ENCODE measurements at regions not wholly inside any gene's neighbourhood (a gene's known extent, or its start where the extent isn't known, plus 50 kb on each side); places are given as distances from the start of the nearest gene placed in this dataset.

DNA sequence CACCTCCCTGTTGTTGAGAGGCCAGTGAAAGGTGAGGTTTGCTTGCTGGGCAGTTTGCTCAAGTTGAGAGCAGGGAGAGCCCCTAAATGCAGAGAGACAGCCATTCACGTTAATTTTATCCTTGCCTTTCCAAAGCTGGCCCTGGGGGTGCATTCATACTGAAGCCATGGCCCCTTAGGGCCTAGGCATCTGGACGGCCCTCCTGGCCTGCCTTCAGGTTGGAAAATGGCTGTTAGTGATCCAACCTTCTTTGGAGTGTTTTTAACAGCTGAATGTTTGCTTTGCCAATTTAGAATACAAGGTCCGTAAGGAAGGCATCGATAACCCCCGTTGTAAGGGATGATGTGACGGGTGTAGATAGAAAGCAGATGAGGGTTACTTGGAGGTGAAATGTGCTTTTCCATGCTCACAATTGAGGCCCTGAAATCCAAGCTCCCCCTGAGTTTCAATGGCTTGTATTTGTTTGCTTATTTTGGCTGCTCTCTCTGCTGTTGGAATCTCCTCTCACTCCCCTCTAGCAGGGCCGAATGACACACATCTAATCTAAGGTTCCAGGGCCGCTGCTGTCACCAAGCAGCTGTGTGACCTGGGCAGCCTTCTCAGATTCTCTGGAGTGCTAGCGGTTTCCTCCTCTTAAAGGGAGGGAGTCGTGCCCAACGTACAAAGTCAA lies 171.6 kb upstream of the MKI67 start:
- H3K9me3 Mint-ChIP-seq, result peaks cover 33% of the 10 kb centered on the region
- peak overlapping the region; percentile 58 for H3K27ac Mint-ChIP-seq
- H3K27me3 Mint-ChIP-seq (ENCODE audit: low read depth, poor library complexity), result peaks cover 17% of the 10 kb centered on the region
- H3K36me3 Mint-ChIP-seq (ENCODE audit: low read depth), result no peaks in the 10 kb centered on the region
- H3K4me3 Mint-ChIP-seq, result no peak overlapping the region
- no peak for DNase-seq
- H3K4me1 Mint-ChIP-seq, result peaks cover 30% of the 10 kb centered on the region
- no peak for TF ChIP-seq CTCF (IDR thresholded peaks at IDR 0.05)

DNA sequence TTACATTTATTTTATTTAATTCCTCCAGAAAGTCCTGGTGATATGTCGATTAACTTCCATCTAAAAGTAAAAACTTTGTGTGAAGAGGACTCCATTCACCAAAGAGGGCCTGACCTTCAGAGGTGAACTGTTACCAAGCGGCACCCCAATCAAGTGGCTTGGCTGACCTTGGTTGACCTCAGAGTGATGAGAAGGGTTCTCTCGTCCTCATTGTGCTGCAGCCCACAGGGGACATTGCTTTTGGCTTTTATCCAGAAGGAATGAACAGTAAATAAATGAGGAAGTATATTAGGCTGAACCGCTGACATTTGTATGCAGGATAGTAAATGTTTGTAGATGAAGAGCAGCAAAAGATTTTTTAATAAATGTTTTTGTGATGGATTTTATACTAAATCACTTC lies 172.4 kb upstream of the MKI67 start:
- H3K4me1 Mint-ChIP-seq, result peaks cover 30% of the 10 kb centered on the region
- no peak overlapping the region for H3K4me3 Mint-ChIP-seq
- no peak overlapping the region for H3K27ac Mint-ChIP-seq
- no peaks in the 10 kb centered on the region for H3K36me3 Mint-ChIP-seq (ENCODE audit: low read depth)
- peaks cover 15% of the 10 kb centered on the region for H3K27me3 Mint-ChIP-seq (ENCODE audit: low read depth, poor library complexity)
- no peak for DNase-seq
- no peak for TF ChIP-seq CTCF (IDR thresholded peaks at IDR 0.05)
- H3K9me3 Mint-ChIP-seq, result peaks cover 37% of the 10 kb centered on the region

DNA sequence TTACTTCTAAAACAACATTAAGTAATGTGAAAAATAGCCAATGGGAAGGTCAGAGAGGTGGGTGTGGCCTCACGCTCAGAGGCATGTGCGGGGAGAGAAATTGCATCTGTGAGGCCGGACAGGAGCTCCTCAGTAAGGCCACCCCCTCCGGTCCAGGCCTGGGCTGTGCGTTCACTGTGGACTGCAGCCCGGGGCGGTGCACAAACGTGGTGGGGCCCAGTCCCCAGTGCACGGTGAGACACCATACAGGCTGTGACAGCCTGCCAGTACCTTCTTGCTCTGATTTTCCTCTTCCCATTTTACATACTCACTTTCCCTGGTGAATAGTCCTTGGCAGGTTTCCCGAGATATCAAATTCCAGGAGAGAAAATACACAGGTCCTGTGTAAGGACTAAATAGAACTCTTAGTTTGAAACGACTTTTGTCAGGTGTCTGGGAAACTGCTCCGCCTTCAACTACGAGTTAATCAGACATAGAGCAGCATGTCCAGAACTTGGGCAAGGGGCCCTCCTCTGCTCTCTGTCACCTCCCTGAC lies 174.1 kb upstream of the MKI67 start:
- Mint-ChIP-seq H3K27ac (no peak overlapping the region), H3K9me3 (peaks cover 41% of the 10 kb centered on the region), H3K27me3 (ENCODE audit: low read depth, poor library complexity) (peaks cover 19% of the 10 kb centered on the region), H3K4me3 (no peak overlapping the region), H3K4me1 (peaks cover 30% of the 10 kb centered on the region), H3K36me3 (ENCODE audit: low read depth) (no peaks in the 10 kb centered on the region)
- DNase-seq, result no peak
- TF ChIP-seq CTCF (IDR thresholded peaks at IDR 0.05), result no peak

- H3K36me3 Mint-ChIP-seq (ENCODE audit: low read depth), result no peaks in the 10 kb centered on the region
- H3K4me1 Mint-ChIP-seq, result peaks cover 30% of the 10 kb centered on the region
- DNase-seq, result no peak
- H3K27me3 Mint-ChIP-seq (ENCODE audit: low read depth, poor library complexity), result peaks cover 14% of the 10 kb centered on the region
- H3K4me3 Mint-ChIP-seq, result no peak overlapping the region
- H3K27ac Mint-ChIP-seq, result no peak overlapping the region
- peaks cover 41% of the 10 kb centered on the region for H3K9me3 Mint-ChIP-seq
- TF ChIP-seq CTCF (IDR thresholded peaks at IDR 0.05), result no peak
These were observed 174.8 kb upstream of the MKI67 start for GRCh38 chr10:128301051-128301450.

DNA sequence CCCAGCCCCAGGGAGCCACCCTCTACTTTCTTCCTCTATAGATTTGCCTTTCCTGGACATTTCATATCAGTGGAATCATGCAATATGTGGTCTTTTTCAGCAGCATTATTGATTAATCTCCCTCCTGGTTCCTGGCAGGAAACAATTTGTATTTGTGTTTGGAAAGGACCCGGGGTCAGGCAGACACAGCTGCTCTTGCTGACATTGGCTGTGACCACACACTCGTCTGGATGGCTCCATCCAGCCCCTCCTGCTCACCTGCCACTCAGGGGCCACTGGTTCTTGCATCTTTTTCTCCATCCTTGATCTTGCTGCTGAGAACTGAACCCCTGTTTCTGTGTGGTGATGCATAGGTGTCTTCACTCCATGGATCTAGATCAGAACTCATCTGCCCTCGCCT lies 176.6 kb upstream of the MKI67 start:
- Mint-ChIP-seq H3K27me3 (ENCODE audit: low read depth, poor library complexity) (peaks cover 15% of the 10 kb centered on the region), H3K9me3 (peaks cover 41% of the 10 kb centered on the region), H3K27ac (no peak overlapping the region), H3K4me1 (peaks cover 14% of the 10 kb centered on the region), H3K36me3 (ENCODE audit: low read depth) (no peaks in the 10 kb centered on the region), H3K4me3 (no peak overlapping the region)
- TF ChIP-seq CTCF (IDR thresholded peaks at IDR 0.05), result no peak
- DNase-seq, result no peak

DNA sequence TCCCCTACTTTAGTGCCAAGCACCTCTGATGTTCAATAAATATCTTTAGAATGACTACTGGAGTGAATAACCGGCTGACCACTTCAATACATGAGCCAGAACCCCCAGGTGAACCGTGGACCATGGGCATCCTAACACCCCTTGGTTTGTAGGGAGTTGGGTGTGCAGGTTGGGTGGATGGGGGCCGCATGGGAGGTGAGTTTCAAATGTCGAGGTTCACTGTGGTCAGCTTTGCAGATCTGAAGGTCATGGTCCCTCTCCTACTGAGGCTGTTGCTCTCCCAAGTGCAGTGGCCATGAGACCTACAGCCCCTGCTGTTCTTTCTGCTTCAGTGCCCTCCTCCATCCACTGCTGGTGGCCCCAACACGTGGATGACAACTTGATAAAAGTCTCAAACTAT lies 178.0 kb upstream of the MKI67 start:
- peaks cover 41% of the 10 kb centered on the region for H3K9me3 Mint-ChIP-seq
- TF ChIP-seq CTCF (IDR thresholded peaks at IDR 0.05), result no peak
- no peak for DNase-seq
- no peak overlapping the region for H3K27ac Mint-ChIP-seq
- H3K27me3 Mint-ChIP-seq (ENCODE audit: low read depth, poor library complexity), result peaks cover 19% of the 10 kb centered on the region
- H3K36me3 Mint-ChIP-seq (ENCODE audit: low read depth), result no peaks in the 10 kb centered on the region
- H3K4me1 Mint-ChIP-seq, result no peaks in the 10 kb centered on the region
- H3K4me3 Mint-ChIP-seq, result no peak overlapping the region
